ENCODE measurements at regions not wholly inside any gene's neighbourhood (a gene's known extent, or its start where the extent isn't known, plus 50 kb on each side); places are given as distances from the start of the nearest gene placed in this dataset.

DNA sequence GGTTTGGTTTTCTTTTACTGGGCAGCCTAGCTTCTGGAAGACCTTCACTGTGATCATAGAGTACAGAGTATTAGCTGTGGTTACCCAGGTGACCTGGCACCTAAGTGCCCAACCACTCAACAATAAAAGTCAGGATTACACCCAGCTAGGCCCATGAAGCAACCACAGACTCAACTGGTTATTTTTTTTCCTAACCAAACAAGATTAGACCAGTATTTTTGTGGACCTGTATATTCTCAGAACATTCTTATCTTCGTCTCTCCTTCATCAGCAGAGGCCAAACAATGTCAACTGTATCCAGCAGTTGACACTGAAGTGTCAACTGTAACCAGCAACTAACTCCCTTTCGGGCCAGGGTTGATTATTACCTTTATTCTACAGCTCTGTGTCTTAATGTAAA, 289.2 kb upstream of the SLC39A10 start:
- H3K4me3 ChIP-seq, result no peak overlapping the region
- no peaks in the 10 kb centered on the region for H3K27me3 ChIP-seq
- H3K9me3 ChIP-seq, result no peaks in the 10 kb centered on the region
- no peak for DNase-seq
- intact Hi-C loops (cut with DNase I), result no loop called here
- WGBS, 2 donors, result 26 to 61% methylated on average over 2 of the region's 2 CpGs
- H3K27ac ChIP-seq, result no peak overlapping the region
- no peak for TF ChIP-seq CTCF (IDR thresholded peaks at IDR 0.05)
- TF ChIP-seq POLR2A (IDR thresholded peaks at IDR 0.05), result no peak
- no peak for TF ChIP-seq EP300 (IDR thresholded peaks at IDR 0.05)
- TF ChIP-seq POLR2AphosphoS5 (IDR thresholded peaks at IDR 0.05), result no peak
- H3K36me3 ChIP-seq, result no peaks in the 10 kb centered on the region
- H3K4me1 ChIP-seq, result no peaks in the 10 kb centered on the region

DNA sequence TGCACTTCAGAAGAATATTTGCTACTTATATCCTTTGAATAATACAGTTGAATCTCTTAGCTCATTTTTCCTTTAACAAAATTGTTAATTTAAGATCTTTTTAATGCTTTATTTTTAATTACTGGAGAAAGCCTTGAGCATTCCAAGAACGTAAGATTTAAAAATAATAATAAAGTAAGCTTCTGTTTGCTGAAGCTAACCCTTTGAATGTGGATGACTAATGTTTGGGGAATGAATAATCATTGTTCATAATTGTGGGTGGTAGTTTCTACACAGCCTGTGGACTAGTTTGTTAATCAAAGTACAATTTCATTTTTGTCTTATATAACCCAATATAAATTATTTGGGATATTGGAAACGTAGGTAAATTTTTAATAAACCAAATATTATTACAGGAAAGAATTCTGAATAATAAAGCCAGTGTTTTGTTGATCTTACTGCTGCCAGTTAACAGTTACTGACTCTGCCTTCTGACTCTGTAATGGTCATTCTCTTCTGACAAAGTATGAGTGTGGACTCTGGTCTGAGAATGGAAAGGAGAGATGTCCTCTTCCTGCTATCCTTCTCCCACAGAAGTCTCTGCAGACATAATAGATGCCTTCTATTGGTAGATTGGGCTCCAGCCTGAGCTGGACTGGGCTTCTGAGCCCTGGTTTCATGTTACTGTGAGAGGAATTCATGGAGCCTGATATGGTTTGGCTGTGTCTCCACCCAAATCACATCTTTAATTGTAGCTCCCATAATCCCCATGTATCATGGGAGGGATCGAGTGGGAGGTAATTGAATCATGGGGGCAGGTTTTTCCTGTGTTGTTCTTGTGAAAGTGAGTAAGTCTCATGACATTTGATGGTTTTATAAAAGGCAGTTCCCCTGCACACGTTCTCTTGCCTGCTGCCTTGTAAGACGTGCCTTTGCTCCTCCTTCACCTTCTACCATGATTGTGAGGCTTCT, 292.7 kb upstream of the SLC39A10 start:
- Histone ChIP-seq H3K27me3 (no peaks in the 10 kb centered on the region), H3K9me3 (no peaks in the 10 kb centered on the region), H3K4me1 (no peaks in the 10 kb centered on the region), H3K4me3 (no peak overlapping the region), H3K27ac (no peak overlapping the region), H3K36me3 (no peaks in the 10 kb centered on the region)
- no peak for DNase-seq
- 71 to 81% methylated on average over 5 of the region's 5 CpGs for WGBS, 2 donors
- intact Hi-C loops (cut with DNase I), result no loop called here
- TF ChIP-seq EP300 (IDR thresholded peaks at IDR 0.05) (no peak), POLR2A (IDR thresholded peaks at IDR 0.05) (no peak), POLR2AphosphoS5 (IDR thresholded peaks at IDR 0.05) (no peak), CTCF (IDR thresholded peaks at IDR 0.05) (no peak)

- no peaks in the 10 kb centered on the region for H3K9me3 ChIP-seq
- intact Hi-C loops (cut with DNase I), result no loop called here
- H3K4me3 ChIP-seq, result no peak overlapping the region
- H3K36me3 ChIP-seq, result no peaks in the 10 kb centered on the region
- DNase-seq, result no peak
- H3K27ac ChIP-seq, result no peak overlapping the region
- H3K27me3 ChIP-seq, result no peaks in the 10 kb centered on the region
- 92 to 96% methylated on average over 1 of the region's 1 CpG for WGBS, 2 donors
- TF ChIP-seq POLR2A (IDR thresholded peaks at IDR 0.05), result no peak
- TF ChIP-seq CTCF (IDR thresholded peaks at IDR 0.05), result no peak
- no peak for TF ChIP-seq POLR2AphosphoS5 (IDR thresholded peaks at IDR 0.05)
- TF ChIP-seq EP300 (IDR thresholded peaks at IDR 0.05), result no peak
- no peaks in the 10 kb centered on the region for H3K4me1 ChIP-seq
Observed at GRCh38 chr2:195363496-195363895, 293.5 kb upstream of the SLC39A10 start.

GRCh38 chr2:195360242-195360641, 296.8 kb upstream of the SLC39A10 start:
- no peak overlapping the region for H3K4me3 ChIP-seq
- intact Hi-C loops (cut with DNase I), result no loop called here
- no peaks in the 10 kb centered on the region for H3K27me3 ChIP-seq
- DNase-seq, result no peak
- no peak overlapping the region for H3K27ac ChIP-seq
- no peaks in the 10 kb centered on the region for H3K4me1 ChIP-seq
- WGBS, 2 donors, result 67 to 76% methylated on average over 1 of the region's 1 CpG
- H3K36me3 ChIP-seq, result no peaks in the 10 kb centered on the region
- TF ChIP-seq POLR2A (IDR thresholded peaks at IDR 0.05) (no peak), POLR2AphosphoS5 (IDR thresholded peaks at IDR 0.05) (no peak), CTCF (IDR thresholded peaks at IDR 0.05) (no peak), EP300 (IDR thresholded peaks at IDR 0.05) (no peak)
- peaks cover 0 to 4% (median 0%) of the 10 kb centered on the region in 4 donors for H3K9me3 ChIP-seq

Measured in sigmoid colon (tissue), 6 donors.